ENCODE measurements at regions not wholly inside any gene's neighbourhood (a gene's known extent, or its start where the extent isn't known, plus 50 kb on each side); places are given as distances from the start of the nearest gene placed in this dataset.

DNA sequence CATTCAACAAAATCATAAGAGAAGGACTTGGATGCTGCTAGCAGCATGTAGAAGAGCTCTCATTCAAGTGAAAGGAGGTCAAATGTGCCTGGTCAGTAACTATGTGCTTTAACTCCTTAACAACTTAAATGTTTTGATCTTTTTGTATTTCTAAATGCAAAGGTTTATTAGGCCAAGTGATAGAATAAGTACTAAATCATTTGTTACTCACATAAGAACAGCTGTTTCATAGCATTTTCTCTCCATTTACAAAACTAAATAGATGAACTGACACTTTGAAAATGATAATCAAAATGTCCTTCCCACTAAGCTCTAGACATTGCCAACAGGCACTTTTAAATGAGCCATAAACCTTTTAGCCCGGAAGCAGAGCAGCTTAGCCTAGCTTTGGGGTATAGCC, 254.3 kb upstream of the PRMT6 start:
- TF ChIP-seq, protein P1, sequence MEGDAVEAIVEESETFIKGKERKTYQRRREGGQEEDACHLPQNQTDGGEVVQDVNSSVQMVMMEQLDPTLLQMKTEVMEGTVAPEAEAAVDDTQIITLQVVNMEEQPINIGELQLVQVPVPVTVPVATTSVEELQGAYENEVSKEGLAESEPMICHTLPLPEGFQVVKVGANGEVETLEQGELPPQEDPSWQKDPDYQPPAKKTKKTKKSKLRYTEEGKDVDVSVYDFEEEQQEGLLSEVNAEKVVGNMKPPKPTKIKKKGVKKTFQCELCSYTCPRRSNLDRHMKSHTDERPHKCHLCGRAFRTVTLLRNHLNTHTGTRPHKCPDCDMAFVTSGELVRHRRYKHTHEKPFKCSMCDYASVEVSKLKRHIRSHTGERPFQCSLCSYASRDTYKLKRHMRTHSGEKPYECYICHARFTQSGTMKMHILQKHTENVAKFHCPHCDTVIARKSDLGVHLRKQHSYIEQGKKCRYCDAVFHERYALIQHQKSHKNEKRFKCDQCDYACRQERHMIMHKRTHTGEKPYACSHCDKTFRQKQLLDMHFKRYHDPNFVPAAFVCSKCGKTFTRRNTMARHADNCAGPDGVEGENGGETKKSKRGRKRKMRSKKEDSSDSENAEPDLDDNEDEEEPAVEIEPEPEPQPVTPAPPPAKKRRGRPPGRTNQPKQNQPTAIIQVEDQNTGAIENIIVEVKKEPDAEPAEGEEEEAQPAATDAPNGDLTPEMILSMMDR (IDR thresholded peaks at IDR 0.05), result no peak
- TF ChIP-seq POLR2A (IDR thresholded peaks at IDR 0.05), result no peak
